Epithelial cell of esophagus (primary cell): ENCODE measurements at regions not wholly inside any gene's neighbourhood (a gene's known extent, or its start where the extent isn't known, plus 50 kb on each side); places are given as distances from the start of the nearest gene placed in this dataset.
A peak's percentile ranks its signal among the peaks of the same experiment; 100 is the strongest.

Experiments used
- DNase-seq: peaks from one replicate; pipeline ENCODE4 v3.0.0; 2010; ENCODE audit warnings: low read depth
- H3K4me3 ChIP-seq: 2 replicates; pipeline ENCODE4 v1.5.1; 2011; ENCODE audit warnings: mild to moderate bottlenecking, low read length, control low read depth
- CTCF ChIP-seq: IDR thresholded peaks from 2 replicates; pipeline ENCODE4 v1.5.1; 2011; ENCODE audit warnings: low read depth, mild to moderate bottlenecking, low read length, control low read depth, inconsistent platforms; ENCODE audit not compliant: insufficient read depth; ENCODE audit errors: missing control alignments

- DNase-seq = no peak
- no peak overlapping the region for H3K4me3 ChIP-seq
- TF ChIP-seq CTCF = no peak
These were observed 171.0 kb upstream of the FOXP2 start for GRCh38 chr7:114243646-114244045.

- no peak overlapping the region for H3K4me3 ChIP-seq
- peak; percentile 27 for DNase-seq
- no peak for TF ChIP-seq CTCF
These were observed 171.6 kb upstream of the FOXP2 start for GRCh38 chr7:114242992-114243507.

GRCh38 chr7:114229246-114229645, 185.4 kb upstream of the FOXP2 start:
- no peak for TF ChIP-seq CTCF
- H3K4me3 ChIP-seq = no peak overlapping the region
- no peak for DNase-seq

GRCh38 chr7:114225784-114226183, 188.8 kb upstream of the FOXP2 start:
- no peak overlapping the region for H3K4me3 ChIP-seq
- DNase-seq = no peak
- no peak for TF ChIP-seq CTCF

- no peak overlapping the region for H3K4me3 ChIP-seq
- no peak for DNase-seq
- no peak for TF ChIP-seq CTCF
These were observed 196.3 kb upstream of the FOXP2 start for GRCh38 chr7:114218283-114218682.

- no peak overlapping the region for H3K4me3 ChIP-seq
- peak; percentile 14 for DNase-seq
- TF ChIP-seq CTCF = no peak
These were observed 197.4 kb upstream of the FOXP2 start for GRCh38 chr7:114217026-114217806.

- no peak for TF ChIP-seq CTCF
- no peak overlapping the region for H3K4me3 ChIP-seq
- no peak for DNase-seq
These were observed 200.1 kb upstream of the FOXP2 start for GRCh38 chr7:114214466-114214865.
